Fibroblast of upper back skin (primary cell): ENCODE measurements at regions not wholly inside any gene's neighbourhood (a gene's known extent, or its start where the extent isn't known, plus 50 kb on each side); places are given as distances from the start of the nearest gene placed in this dataset.
"Not testable (repeated sequence)": the region's sequence is repeated elsewhere in the genome, so short reads cannot be mapped to it uniquely, and the experiment has no call there.

ENCODE experiments used
- DNase-seq: peaks from one replicate; pipeline ENCODE4 v3.0.0-alpha.2; 2013

GRCh38 chr18:14992758-14993157 is 244.8 kb downstream of the ANKRD30B start:
- not testable (repeated sequence) for DNase-seq

DNA sequence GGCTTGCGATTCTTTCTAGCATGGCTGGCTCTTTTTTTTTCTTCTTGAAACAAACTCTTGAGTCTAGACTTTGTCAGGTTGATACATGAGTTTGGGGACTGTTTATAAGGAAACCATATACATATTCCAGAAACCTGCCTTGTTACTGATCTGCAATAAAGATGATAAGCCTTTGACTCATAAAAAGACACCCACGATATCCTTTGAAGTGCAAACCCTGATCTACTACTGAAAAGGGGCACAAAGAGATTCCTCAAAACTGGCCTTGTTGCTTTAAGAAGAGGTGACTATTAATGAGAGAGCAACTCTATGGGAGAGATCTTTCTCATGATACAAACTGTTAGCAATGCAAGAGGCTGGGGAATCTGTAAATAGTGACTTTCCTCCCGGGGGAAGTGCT is 247.1 kb downstream of the ANKRD30B start:
- DNase-seq, result not testable (repeated sequence)

GRCh38 chr18:14997357-14997756 is 249.4 kb downstream of the ANKRD30B start:
- DNase-seq, result no peak

GRCh38 chr18:14997899-14998298 is 249.9 kb downstream of the ANKRD30B start:
- not testable (repeated sequence) for DNase-seq

GRCh38 chr18:14998360-14999042 is 250.5 kb downstream of the ANKRD30B start:
- not testable (repeated sequence) for DNase-seq

GRCh38 chr18:14999085-14999975 is 251.4 kb downstream of the ANKRD30B start:
- no peak for DNase-seq

GRCh38 chr18:15000119-15001037 is 252.4 kb downstream of the ANKRD30B start:
- DNase-seq, result not testable (repeated sequence)

GRCh38 chr18:15001038-15001794 is 253.2 kb downstream of the ANKRD30B start:
- not testable (repeated sequence) for DNase-seq

DNA sequence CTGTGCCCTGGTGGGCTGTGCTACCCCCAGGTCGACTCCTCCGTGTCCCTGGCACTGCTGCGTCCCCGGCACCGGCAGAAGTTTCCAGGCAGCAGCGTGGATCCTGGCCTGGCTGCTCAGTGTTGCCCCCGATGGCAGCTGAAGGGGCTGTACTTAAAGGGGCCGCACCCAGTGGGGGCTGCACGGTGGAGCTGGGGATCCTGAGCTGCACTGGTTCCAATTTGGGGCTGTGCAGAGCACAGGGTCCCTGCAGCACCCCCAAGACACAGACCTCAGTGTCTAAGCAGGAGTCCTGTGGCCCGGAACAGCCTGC is 253.8 kb downstream of the ANKRD30B start:
- DNase-seq, result not testable (repeated sequence)

GRCh38 chr18:15002765-15003164 is 254.8 kb downstream of the ANKRD30B start:
- not testable (repeated sequence) for DNase-seq

DNA sequence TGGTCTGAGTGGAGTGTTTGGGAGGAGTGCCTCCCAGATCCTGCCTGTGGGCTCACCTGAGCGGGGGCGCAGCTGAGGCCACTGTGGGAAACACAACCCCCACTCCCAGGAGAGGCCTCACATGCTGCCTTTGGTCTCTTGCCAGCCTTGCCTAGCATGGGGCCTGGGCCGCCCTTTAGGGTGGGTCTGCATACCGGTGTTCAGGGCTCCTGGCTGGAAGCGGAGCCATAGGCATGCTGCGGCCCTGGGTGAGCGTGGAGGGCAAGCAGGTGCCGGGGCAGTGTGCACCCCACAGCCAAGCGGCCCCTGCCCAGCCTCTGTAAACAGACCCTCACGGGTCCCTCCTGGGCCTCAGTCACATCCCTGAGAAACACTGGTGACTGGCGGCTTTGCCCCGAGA is 255.3 kb downstream of the ANKRD30B start:
- DNase-seq, result not testable (repeated sequence)

GRCh38 chr18:15003636-15004269 is 255.8 kb downstream of the ANKRD30B start:
- not testable (repeated sequence) for DNase-seq

GRCh38 chr18:15004270-15004973 is 256.4 kb downstream of the ANKRD30B start:
- not testable (repeated sequence) for DNase-seq

GRCh38 chr18:15005313-15006130 is 257.6 kb downstream of the ANKRD30B start:
- DNase-seq, result no peak

GRCh38 chr18:15006616-15007015 is 258.6 kb downstream of the ANKRD30B start:
- DNase-seq, result not testable (repeated sequence)

GRCh38 chr18:15026041-15026440 is 278.1 kb downstream of the ANKRD30B start:
- DNase-seq, result not testable (repeated sequence)

- not testable (repeated sequence) for DNase-seq
Measured at GRCh38 chr18:15028037-15028436, 280.1 kb downstream of the ANKRD30B start.

DNA sequence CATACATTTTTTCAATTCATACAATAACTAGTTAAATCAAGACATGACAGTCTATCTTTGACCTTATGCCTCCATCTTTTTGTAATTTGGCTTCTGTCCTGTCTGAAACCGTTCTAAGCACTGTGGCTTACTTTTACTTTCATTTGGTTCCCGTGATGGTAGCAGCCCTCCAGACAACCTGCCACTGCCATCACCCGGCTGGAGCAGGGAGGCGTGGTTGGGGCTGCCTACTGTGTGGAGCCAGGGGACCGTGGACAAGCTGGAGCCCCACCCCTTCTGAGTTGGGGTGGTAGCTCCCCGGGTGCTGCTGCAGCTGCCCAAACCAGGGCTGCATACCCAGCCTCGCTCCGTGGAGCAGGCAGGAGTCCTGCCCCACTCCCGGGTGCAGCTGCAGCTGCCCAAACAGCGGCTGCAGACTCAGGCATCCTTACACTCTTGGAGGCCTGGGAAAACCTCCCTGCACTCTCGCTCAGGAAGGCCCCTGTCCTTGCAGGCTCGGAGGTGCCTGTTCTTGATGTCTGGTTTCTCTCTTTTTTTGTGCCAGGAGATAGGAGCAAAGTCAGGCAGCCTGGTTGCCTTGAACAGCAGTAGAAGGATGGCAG is 312.4 kb downstream of the ANKRD30B start:
- DNase-seq, result not testable (repeated sequence)

GRCh38 chr18:15061289-15061896 is 313.4 kb downstream of the ANKRD30B start:
- not testable (repeated sequence) for DNase-seq
